NT2/D1 (cell line): ENCODE measurements at regions not wholly inside any gene's neighbourhood (a gene's known extent, or its start where the extent isn't known, plus 50 kb on each side); places are given as distances from the start of the nearest gene placed in this dataset.

Source experiments
- DNase-seq: peaks from one replicate; pipeline ENCODE4 v3.0.0-alpha.2; 2011; ENCODE audit warnings: low read depth, low spot score
- H3K27me3 ChIP-seq: 2 replicates; pipeline ENCODE4 v1.6.0; 2011; ENCODE audit warnings: mild to moderate bottlenecking; ENCODE audit not compliant: insufficient read length, insufficient read depth
- H3K36me3 ChIP-seq: 2 replicates; pipeline ENCODE4 v1.6.1; 2011; ENCODE audit warnings: mild to moderate bottlenecking, low read length, mixed read lengths; ENCODE audit not compliant: insufficient read depth, insufficient read length
- H3K4me1 ChIP-seq: 2 replicates; pipeline ENCODE4 v1.5.1; 2011; ENCODE audit not compliant: insufficient read depth, insufficient read length
- H3K4me3 ChIP-seq: 2 replicates; pipeline ENCODE4 v1.5.1; 2011; ENCODE audit warnings: low read depth; ENCODE audit not compliant: insufficient read length
- H3K9ac ChIP-seq: 2 replicates; pipeline ENCODE4 v1.6.0; 2011; ENCODE audit warnings: low read depth; ENCODE audit not compliant: insufficient read length
- H3K9me3 ChIP-seq: 2 replicates; pipeline ENCODE4 v1.5.1; 2011; ENCODE audit warnings: mild to moderate bottlenecking, low read length; ENCODE audit not compliant: insufficient read depth
- SUZ12 ChIP-seq: IDR thresholded peaks from 2 replicates; pipeline ENCODE4 v1.6.1; 2011; ENCODE audit not compliant: insufficient read length, insufficient read depth; ENCODE audit errors: extremely low read depth
- YY1 ChIP-seq: IDR thresholded peaks from 2 replicates; pipeline ENCODE4 v1.6.1; 2011; ENCODE audit not compliant: insufficient read length, insufficient read depth
- ZNF274 ChIP-seq: IDR thresholded peaks from 2 replicates; pipeline ENCODE4 v1.6.1; 2011; ENCODE audit warnings: mild to moderate bottlenecking, low read depth, low read length

- H3K4me3 ChIP-seq = no peak overlapping the region
- no peaks in the 10 kb centered on the region for H3K36me3 ChIP-seq
- H3K9me3 ChIP-seq = no peaks in the 10 kb centered on the region
- TF ChIP-seq ZNF274 (no peak), SUZ12 (no peak), YY1 (no peak)
- no peaks in the 10 kb centered on the region for H3K27me3 ChIP-seq
- DNase-seq = no peak
- no peaks in the 10 kb centered on the region for H3K4me1 ChIP-seq
- no peak overlapping the region for H3K9ac ChIP-seq
These were observed 84.6 kb upstream of the GUCY1A2 start for GRCh38 chr11:107102692-107103477.

GRCh38 chr11:107092667-107093066 lies 74.4 kb upstream of the GUCY1A2 start:
- no peak overlapping the region for H3K9ac ChIP-seq
- no peak overlapping the region for H3K4me3 ChIP-seq
- DNase-seq = no peak
- H3K9me3 ChIP-seq = no peaks in the 10 kb centered on the region
- H3K36me3 ChIP-seq = no peaks in the 10 kb centered on the region
- TF ChIP-seq SUZ12 = no peak
- TF ChIP-seq ZNF274 = no peak
- no peak for TF ChIP-seq YY1
- no peaks in the 10 kb centered on the region for H3K4me1 ChIP-seq
- H3K27me3 ChIP-seq = no peaks in the 10 kb centered on the region

GRCh38 chr11:107078375-107078774 lies 60.1 kb upstream of the GUCY1A2 start:
- H3K4me3 ChIP-seq = no peak overlapping the region
- H3K4me1 ChIP-seq = no peaks in the 10 kb centered on the region
- no peaks in the 10 kb centered on the region for H3K36me3 ChIP-seq
- no peak for TF ChIP-seq SUZ12
- TF ChIP-seq ZNF274 = no peak
- no peak for TF ChIP-seq YY1
- no peaks in the 10 kb centered on the region for H3K27me3 ChIP-seq
- peaks cover 13% of the 10 kb centered on the region; the same call in 1 of the 2 replicates for H3K9me3 ChIP-seq
- no peak overlapping the region for H3K9ac ChIP-seq
- no peak for DNase-seq

- Histone ChIP-seq H3K4me3 (no peak overlapping the region), H3K4me1 (no peaks in the 10 kb centered on the region), H3K36me3 (no peaks in the 10 kb centered on the region), H3K9ac (no peak overlapping the region), H3K27me3 (no peaks in the 10 kb centered on the region), H3K9me3 (peaks cover 6% of the 10 kb centered on the region; the same call in 1 of the 2 replicates)
- TF ChIP-seq SUZ12 = no peak
- no peak for TF ChIP-seq ZNF274
- TF ChIP-seq YY1 = no peak
- no peak for DNase-seq
These were observed 58.6 kb upstream of the GUCY1A2 start for GRCh38 chr11:107076832-107077231.

GRCh38 chr11:107071129-107071528 lies 52.9 kb upstream of the GUCY1A2 start:
- Histone ChIP-seq H3K4me3 (no peak overlapping the region), H3K27me3 (no peaks in the 10 kb centered on the region)
- no peak for DNase-seq

More at GRCh38 chr11:107071129-107071528, 52.9 kb upstream of the GUCY1A2 start:
- Histone ChIP-seq H3K4me1 (no peaks in the 10 kb centered on the region), H3K9ac (no peak overlapping the region), H3K36me3 (no peaks in the 10 kb centered on the region), H3K9me3 (no peaks in the 10 kb centered on the region)
- TF ChIP-seq YY1 = no peak
- TF ChIP-seq SUZ12 = no peak
- no peak for TF ChIP-seq ZNF274
